Testis (tissue), 2 donors: ENCODE measurements at regions not wholly inside any gene's neighbourhood (a gene's known extent, or its start where the extent isn't known, plus 50 kb on each side); places are given as distances from the start of the nearest gene placed in this dataset.

ENCODE experiments used
- DNase-seq: peaks from one replicate; pipeline ENCODE4 v3.0.0-alpha.2; 2019
- H3K27ac ChIP-seq, 2 donors: fragments of 200-600 bp; sonication (generic); one replicate each; pipeline ENCODE4 v1.5.1; 2019
- H3K27me3 ChIP-seq: fragments of 200-600 bp; sonication (generic); one replicate; pipeline ENCODE4 v1.5.1; 2019
- H3K36me3 ChIP-seq: fragments of 200-600 bp; sonication (generic); one replicate; pipeline ENCODE4 v1.5.1; 2017; ENCODE audit warnings: low read depth; ENCODE audit errors: missing control alignments
- H3K4me1 ChIP-seq: fragments of 200-600 bp; sonication (generic); one replicate; pipeline ENCODE4 v1.5.1; 2019
- H3K4me3 ChIP-seq, 2 donors: fragments of 200-600 bp; sonication (generic); one replicate each; pipeline ENCODE4 v1.5.1; 2017 to 2019
- H3K9me3 ChIP-seq: fragments of 200-600 bp; sonication (generic); one replicate; pipeline ENCODE4 v1.5.1; 2017
- POLR2A ChIP-seq: fragments of 450-650 bp; IDR thresholded peaks from one replicate; pipeline ENCODE4 v1.6.1; 2017; ENCODE audit warnings: antibody characterized with exemption, mild to moderate bottlenecking, moderate library complexity
- WGBS, 2 donors: methylation state at CpG; one replicate each; pipeline ENCODE4 v1.1.5; 2018; 5-methylcytosine and 5-hydroxymethylcytosine counted together
- intact Hi-C: fragments of 100-400 bp; cut with DNase I; formaldehyde crosslinking; loops from one replicate; pipeline ENCODE4 v1.15.1; 2023; ENCODE audit warnings: low total_unique reads
- TF ChIP-seq, protein P1 (sequence below), 3 experiments: fragments of 450-650 bp in 2 of 3; fragments of 200-600 bp in 1 of 3; sonication (generic) in 1 of 3; IDR thresholded peaks; one replicate each; pipeline ENCODE4 v1.5.1; 2016 to 2019; ENCODE audit warnings: antibody characterized with exemption in 3 of 3, mild to moderate bottlenecking in 2 of 3, moderate library complexity in 1 of 3

DNA sequence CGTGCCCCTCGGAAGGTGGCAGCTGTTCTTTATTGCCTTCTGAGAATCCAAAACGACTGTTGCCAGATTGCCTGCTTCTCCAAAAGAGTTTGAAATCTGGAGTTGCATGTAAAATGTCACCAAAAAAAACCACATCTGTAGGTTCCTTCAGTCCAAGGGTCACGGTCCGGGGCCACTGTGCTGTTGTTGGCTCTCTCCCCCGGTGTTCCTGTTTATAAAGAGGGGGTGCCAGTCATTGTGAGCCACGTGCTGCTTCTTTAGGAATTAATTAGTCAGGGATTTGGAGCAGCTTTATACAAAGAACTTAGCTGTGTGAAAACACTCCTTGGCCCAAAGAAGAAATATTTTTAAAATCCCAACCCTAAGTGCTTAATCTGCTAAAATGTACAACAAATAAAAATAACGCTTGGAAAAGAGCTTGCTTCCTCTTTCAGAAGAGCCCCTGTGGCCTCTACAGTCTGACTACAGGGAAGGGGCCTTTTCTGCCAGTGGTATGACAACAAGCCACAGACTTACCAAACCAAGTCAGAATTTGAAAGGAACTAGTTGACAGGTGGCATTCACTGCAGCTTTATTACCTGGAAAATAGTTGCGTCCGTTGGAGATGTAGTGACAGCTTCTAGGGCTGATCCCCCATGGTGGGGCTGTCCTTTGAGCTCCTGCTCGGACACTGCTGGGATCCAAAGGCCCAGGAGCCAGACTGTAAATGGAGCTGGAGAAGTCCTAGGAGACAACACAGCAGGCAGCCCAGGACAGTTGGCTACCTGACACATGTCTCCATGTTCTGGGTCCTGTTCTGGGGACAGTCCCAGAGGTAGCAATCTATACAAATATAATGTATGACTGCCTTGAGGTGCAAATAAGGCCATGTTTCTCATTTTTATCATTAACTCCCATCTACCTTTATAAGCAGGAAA, 84.5 kb upstream of the SLC1A4 start:
- intact Hi-C loops: no loop called here
- Histone ChIP-seq H3K4me3 (no peak overlapping the region), H3K4me1 (no peaks in the 10 kb centered on the region), H3K27ac (no peak overlapping the region), H3K36me3 (no peaks in the 10 kb centered on the region), H3K9me3 (no peaks in the 10 kb centered on the region), H3K27me3 (no peaks in the 10 kb centered on the region)
- DNase-seq: no peak
- TF ChIP-seq, protein P1, sequence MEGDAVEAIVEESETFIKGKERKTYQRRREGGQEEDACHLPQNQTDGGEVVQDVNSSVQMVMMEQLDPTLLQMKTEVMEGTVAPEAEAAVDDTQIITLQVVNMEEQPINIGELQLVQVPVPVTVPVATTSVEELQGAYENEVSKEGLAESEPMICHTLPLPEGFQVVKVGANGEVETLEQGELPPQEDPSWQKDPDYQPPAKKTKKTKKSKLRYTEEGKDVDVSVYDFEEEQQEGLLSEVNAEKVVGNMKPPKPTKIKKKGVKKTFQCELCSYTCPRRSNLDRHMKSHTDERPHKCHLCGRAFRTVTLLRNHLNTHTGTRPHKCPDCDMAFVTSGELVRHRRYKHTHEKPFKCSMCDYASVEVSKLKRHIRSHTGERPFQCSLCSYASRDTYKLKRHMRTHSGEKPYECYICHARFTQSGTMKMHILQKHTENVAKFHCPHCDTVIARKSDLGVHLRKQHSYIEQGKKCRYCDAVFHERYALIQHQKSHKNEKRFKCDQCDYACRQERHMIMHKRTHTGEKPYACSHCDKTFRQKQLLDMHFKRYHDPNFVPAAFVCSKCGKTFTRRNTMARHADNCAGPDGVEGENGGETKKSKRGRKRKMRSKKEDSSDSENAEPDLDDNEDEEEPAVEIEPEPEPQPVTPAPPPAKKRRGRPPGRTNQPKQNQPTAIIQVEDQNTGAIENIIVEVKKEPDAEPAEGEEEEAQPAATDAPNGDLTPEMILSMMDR (IDR thresholded peaks at IDR 0.05): no peak
- TF ChIP-seq POLR2A: no peak
- WGBS, 2 donors: 52 to 53% methylated on average over 11 of the region's 11 CpGs

DNA sequence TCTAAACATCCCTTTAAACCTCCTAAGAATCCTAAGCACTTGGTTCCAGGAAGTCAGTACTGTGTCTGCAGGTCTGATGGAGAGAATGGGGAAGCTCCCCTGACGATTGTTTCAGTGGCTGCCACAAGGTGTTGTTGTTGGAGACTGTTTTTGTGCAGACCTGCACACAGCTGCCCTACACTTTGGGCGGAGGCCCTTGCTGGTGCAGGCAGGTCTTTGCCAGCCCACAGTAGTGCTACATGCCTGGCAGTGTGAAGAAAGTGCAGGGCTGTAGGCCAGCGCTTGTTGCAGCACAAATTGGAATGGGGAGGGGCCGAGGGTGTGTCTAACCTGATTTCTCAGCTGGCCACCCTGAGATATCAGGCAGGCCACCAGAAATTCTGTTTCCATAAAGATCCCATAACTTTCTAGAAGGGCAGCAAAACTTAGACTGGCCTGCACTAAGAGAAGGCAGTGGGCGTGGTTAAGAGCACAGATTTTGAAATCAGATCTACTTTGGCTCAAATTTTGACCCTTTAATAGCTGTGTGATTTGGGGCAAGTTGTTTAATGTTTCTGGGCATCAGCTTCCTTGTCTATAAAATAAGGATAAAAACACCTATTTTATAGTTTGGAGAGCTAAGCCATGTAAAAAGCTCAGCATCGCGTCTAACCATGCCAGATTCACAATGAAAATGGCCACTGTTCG, 83.7 kb upstream of the SLC1A4 start:
- intact Hi-C loops: no loop called here
- 75 to 90% methylated on average over 8 of the region's 8 CpGs for WGBS, 2 donors
- Histone ChIP-seq H3K27ac (no peak overlapping the region), H3K4me3 (no peak overlapping the region), H3K9me3 (no peaks in the 10 kb centered on the region), H3K36me3 (no peaks in the 10 kb centered on the region), H3K4me1 (no peaks in the 10 kb centered on the region), H3K27me3 (no peaks in the 10 kb centered on the region)
- TF ChIP-seq, protein P1 (IDR thresholded peaks at IDR 0.05): no peak
- no peak for TF ChIP-seq POLR2A
- no peak for DNase-seq

DNA sequence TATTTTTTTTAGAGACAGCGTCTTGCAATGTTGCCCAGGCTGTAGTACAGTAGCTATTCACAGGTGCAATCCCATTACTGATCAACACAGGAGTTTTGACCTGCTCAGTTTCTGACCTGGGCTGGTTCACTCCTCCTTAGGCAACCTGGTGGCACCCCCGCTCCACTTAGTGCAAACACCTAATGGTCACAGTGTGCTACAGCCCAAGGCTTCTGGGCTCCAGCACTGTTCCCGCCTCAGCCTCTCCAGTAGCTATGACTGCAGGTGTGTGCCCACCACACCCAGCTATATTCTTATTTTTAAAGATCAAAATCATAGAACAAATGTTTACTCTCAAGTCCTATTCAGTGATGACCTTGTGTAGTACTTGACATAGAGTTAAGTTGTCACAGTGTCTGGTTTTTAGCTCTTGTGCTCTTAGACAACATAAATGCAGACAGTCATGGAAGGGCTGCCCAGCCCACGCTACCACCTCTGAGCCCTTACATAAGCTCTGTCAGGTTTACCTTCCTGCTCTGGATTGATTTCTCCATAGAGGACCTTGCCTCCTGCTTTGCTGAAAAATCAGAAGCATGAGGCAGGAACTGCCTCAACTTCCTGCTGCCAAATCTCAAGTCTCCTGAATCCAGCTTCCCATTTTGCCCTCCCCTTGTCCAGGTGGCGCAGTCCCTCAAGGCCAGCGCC, 82.2 kb upstream of the SLC1A4 start:
- no peak overlapping the region for H3K27ac ChIP-seq
- H3K27me3 ChIP-seq: no peaks in the 10 kb centered on the region
- no peak for DNase-seq
- WGBS, 2 donors: 87 to 94% methylated on average over 6 of the region's 6 CpGs
- H3K9me3 ChIP-seq: no peaks in the 10 kb centered on the region
- no peak overlapping the region for H3K4me3 ChIP-seq
- TF ChIP-seq POLR2A: no peak
- TF ChIP-seq, protein P1 (IDR thresholded peaks at IDR 0.05): no peak
- H3K36me3 ChIP-seq: no peaks in the 10 kb centered on the region
- intact Hi-C loops: no loop called here
- no peaks in the 10 kb centered on the region for H3K4me1 ChIP-seq

DNA sequence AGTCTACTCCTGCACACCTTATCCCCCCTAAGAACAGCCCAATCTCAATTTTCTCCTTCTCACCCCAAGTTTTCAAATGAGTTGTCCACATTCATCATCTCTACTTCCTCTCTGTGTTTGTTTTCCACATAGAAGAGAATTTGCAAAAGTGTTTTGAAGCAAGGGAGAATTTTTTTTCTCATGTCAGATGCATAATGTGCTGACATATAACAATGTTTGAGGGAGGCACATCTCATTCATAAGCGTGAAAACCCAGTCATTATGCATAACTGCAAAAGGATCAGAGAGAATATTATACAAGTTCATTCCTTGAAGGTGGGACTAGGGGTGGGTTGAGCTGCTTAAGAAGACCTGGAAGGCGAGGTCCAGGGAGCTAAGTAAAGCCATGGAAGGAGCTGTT, 80.8 kb upstream of the SLC1A4 start:
- Histone ChIP-seq H3K4me3 (no peak overlapping the region), H3K36me3 (no peaks in the 10 kb centered on the region), H3K27me3 (no peaks in the 10 kb centered on the region), H3K4me1 (no peaks in the 10 kb centered on the region), H3K9me3 (no peaks in the 10 kb centered on the region), H3K27ac (no peak overlapping the region)
- DNase-seq: no peak
- intact Hi-C loops: no loop called here
- TF ChIP-seq, protein P1 (IDR thresholded peaks at IDR 0.05): no peak
- no peak for TF ChIP-seq POLR2A
- WGBS, 2 donors: 89 to 90% methylated on average over 2 of the region's 2 CpGs
